Stimulated activated CD8-positive, alpha-beta memory T cell treated with anti-CD3 and anti-CD28 coated beads, Interleukin-7, amount 100 ng/mL, for 4 hours (primary cell): ENCODE measurements at regions not wholly inside any gene's neighbourhood (a gene's known extent, or its start where the extent isn't known, plus 50 kb on each side); places are given as distances from the start of the nearest gene placed in this dataset.

Experiments
- DNase-seq, 2 donors: peaks; one replicate each; pipeline ENCODE4 v3.0.0-alpha.2; 2020; ENCODE audit warnings: low read depth in 2 of 2

DNA sequence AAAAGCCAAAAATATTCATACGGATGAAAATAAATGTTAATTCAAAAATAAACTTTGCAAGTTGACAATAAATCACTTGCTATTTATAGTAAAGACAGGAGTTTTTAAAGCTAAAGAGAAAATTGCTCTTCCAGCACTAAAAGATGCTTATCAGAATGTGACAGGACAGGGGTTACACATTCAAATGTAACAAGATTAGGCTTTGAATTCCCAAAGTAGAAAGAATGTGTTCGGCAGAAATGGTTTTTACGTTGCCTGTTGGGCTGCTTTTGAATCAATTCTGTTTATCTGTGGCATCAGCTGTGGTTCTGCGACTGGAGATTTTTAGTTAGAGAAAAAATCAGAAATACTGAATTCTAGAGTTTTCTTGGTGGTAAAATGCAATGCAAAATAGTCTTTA, 669.4 kb downstream of the CPS1 start:
- no peak for DNase-seq

DNA sequence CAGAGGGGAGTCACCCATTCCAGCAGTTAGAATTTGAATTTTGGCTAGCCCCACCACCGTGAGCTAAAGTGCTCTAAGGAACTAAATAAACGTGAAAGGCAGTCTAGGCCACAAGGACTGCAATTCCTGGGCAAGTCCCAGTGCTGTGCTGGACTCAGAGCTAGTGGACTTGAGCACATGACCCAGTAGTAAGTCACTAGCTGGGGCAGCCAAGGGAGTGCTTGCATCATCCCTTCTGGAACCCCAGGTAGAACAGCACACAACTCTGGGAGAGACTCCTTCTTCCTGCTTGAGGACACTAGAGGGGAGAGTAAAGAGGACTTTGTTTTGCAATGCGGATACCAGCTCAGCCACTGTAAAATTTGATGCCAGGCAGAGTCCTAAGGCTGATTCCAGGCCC, 672.2 kb downstream of the CPS1 start:
- DNase-seq: no peak

DNA sequence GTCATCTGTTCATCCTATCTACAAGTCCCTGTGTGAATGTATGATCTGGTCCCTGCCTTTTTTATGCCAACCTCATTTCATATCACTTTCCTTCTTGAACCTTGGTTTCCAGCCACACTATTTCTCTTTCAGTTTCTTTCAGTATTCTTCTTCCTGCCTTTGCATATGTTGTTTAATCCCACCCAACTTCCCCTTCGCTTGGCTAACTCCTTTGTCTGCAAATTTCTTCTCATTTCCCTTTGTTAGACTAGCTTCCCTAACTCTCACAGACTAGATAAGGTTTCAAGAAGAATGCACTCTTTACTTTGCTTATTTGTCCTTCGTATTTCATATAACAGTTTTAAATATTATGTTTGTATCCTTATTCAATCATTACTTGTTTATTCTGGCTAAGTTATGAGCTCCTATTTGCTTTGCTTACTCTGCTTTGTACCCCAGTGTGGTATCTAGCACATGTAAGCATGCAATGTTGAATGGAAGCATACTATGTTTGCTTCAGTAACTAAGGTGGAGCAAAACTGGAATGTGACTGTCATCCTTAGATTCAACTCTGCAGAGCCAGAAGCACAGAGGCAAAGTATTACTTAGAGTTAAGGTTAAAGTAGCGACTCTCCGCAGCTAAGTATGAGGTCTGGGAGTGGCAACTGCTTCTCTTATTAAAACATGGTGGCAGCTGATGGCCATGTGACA, 681.3 kb downstream of the CPS1 start:
- no peak for DNase-seq

DNA sequence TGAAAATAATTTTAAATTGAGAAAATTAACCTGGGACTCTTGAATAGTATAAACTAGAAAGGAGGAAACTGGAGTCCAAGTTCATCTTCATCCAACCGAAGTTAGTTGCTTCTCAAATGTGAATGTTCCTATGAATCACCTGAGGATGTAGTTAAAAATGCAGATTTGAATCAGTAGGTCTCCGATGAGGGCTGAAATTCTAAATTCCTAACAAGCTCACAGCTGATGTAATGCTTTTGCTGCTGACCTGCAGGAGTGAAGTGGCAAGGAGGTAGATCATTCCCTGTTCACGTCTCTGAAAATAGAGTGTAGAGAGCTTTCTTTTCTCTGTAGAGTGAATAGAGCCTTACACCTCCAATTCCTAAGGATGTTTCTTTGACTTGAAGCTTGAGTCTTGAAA, 685.5 kb downstream of the CPS1 start:
- DNase-seq: no peak

DNA sequence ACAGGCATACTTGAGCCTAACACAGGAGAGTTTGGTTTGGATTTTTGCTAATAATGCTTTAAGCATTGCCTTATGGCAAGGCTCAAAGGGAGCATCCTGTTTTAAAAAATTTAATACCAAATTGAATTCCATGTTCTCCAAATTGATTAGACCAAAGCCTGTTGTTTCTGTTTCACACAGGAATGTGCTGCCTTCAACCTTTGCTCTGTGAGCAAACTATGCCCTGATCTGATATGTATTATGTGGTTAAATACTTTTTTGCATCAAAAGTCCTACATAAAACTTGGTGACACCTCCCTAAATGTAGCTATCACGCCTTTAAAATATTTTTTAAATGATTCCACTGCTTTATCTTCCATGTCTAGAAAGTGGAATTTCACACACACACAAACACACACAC, 691.4 kb downstream of the CPS1 start:
- no peak for DNase-seq

DNA sequence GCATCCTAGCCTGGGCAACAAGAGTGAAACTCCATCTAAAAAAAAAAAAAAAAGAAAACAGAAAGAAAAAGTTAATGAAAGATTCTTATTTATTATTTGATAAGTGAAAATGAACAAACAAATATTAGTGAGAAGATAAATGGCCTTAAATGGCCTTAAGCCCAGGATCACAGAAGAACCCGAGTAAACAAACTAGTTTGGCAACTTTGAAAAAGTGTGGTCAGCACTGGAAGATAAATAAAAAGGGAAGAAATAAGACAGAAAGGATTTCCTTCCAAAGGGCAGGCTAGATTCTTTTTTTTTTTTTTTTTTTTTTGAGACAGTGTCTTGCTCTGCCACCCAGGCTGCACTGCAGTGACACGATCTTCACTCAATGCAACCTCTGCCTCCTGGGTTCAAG, 692.4 kb downstream of the CPS1 start:
- no peak for DNase-seq

DNA sequence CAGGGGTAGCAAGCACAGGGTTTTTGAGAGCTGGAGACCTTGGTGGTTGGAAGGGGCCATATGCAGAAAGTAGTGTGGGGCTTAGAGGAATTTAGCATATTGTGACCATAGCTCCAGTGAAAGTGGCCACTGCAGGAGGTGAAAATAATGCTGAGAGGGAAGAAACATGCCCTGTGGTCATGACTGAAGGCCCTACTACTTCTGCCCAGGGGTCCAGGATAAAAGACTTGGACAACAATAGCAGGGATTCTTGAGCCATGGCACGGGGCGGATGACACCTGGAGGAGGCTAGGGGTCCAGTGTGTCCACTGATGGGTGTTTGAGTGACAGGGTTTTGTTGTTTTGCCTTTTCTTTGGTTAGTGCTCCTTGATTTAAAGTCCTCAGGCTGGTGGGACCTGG, 694.6 kb downstream of the CPS1 start:
- no peak for DNase-seq

GRCh38 chr2:211258646-211259335, 702.4 kb downstream of the CPS1 start:
- DNase-seq: no peak

- DNase-seq: no peak
These were observed 703.6 kb downstream of the CPS1 start for GRCh38 chr2:211259831-211260476.

DNA sequence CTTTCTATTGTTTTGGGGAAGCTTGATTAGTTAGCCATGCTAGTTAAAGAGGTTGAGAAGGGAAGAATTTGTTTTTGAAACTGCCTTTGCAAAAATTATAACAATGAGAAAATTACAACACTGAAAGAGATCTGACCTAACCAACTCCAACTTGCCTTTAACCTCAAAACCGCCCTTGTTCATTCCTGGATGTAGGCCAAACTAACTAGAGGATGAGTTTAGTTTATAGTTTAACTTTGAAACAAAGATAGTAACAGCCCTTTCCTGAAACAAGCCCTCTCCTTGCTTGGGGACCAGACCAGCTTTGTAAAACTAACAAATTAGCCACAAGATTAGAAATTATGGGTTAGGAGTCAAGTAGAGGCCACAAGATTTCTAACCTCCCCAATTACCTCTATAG, 713.9 kb downstream of the CPS1 start:
- no peak for DNase-seq

GRCh38 chr2:211281430-211282073, 725.2 kb downstream of the CPS1 start:
- no peak for DNase-seq

- no peak for DNase-seq
These were observed 746.3 kb downstream of the CPS1 start for GRCh38 chr2:211302676-211303075.

GRCh38 chr2:211306929-211307328, 750.5 kb downstream of the CPS1 start:
- DNase-seq: no peak
